ENCODE measurements at regions not wholly inside any gene's neighbourhood (a gene's known extent, or its start where the extent isn't known, plus 50 kb on each side); places are given as distances from the start of the nearest gene placed in this dataset.

DNA sequence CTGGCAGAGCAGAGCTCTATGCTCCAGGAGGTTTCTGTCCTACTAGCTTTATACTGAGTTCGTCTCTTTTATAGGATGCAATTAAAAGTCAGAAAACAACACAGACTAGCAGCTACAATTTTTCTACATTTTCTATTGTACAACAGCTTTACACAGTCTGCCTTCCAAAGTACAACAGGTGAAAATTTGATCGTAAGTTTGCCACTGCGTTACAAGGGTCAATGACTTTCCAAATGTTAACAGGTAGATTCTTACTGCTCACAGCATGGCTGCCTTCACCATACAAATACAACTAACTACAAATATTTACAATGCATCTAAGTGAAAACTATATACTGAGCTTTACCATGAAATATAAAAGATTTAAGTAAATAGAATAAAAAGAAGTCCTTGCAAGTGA, 268.6 kb upstream of the SLCO3A1 start:
- TF ChIP-seq, protein P1, sequence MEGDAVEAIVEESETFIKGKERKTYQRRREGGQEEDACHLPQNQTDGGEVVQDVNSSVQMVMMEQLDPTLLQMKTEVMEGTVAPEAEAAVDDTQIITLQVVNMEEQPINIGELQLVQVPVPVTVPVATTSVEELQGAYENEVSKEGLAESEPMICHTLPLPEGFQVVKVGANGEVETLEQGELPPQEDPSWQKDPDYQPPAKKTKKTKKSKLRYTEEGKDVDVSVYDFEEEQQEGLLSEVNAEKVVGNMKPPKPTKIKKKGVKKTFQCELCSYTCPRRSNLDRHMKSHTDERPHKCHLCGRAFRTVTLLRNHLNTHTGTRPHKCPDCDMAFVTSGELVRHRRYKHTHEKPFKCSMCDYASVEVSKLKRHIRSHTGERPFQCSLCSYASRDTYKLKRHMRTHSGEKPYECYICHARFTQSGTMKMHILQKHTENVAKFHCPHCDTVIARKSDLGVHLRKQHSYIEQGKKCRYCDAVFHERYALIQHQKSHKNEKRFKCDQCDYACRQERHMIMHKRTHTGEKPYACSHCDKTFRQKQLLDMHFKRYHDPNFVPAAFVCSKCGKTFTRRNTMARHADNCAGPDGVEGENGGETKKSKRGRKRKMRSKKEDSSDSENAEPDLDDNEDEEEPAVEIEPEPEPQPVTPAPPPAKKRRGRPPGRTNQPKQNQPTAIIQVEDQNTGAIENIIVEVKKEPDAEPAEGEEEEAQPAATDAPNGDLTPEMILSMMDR (conservative IDR thresholded peaks at IDR 0.05; ENCODE audit: low read depth in 2 of 2) = no peak
- TF ChIP-seq EZH2 (IDR thresholded peaks at IDR 0.05; ENCODE audit: low read depth, unreplicated experiment) = no peak
- TF ChIP-seq CREB1 (CRISPR knock-in tag; IDR thresholded peaks at IDR 0.05; ENCODE audit: low read depth) = no peak
